ENCODE measurements at regions not wholly inside any gene's neighbourhood (a gene's known extent, or its start where the extent isn't known, plus 50 kb on each side); places are given as distances from the start of the nearest gene placed in this dataset.

GRCh38 chr2:128589681-128590080 lies 271.0 kb upstream of the HS6ST1 start:
- TF ChIP-seq CTCF (CRISPR knock-in tag; IDR thresholded peaks at IDR 0.05): no peak
- TF ChIP-seq CEBPB (IDR thresholded peaks at IDR 0.05; ENCODE audit: borderline replicate concordance, low read depth, low read length): no peak
- no peak for TF ChIP-seq CCAR2 (optimal IDR thresholded peaks at IDR 0.05; ENCODE audit: low read depth, low read length)
